ENCODE measurements at regions not wholly inside any gene's neighbourhood (a gene's known extent, or its start where the extent isn't known, plus 50 kb on each side); places are given as distances from the start of the nearest gene placed in this dataset.
A peak's percentile ranks its signal among the peaks of the same experiment; 100 is the strongest.
"Not testable (repeated sequence)": the region's sequence is repeated elsewhere in the genome, so short reads cannot be mapped to it uniquely, and the experiment has no call there.

GRCh38 chrY:19644889-19645638 lies 99.5 kb downstream of the KDM5D start:
- DNase-seq (ENCODE audit: low read depth) = no peak

GRCh38 chrY:19637651-19638347 lies 106.7 kb downstream of the KDM5D start:
- no peak for DNase-seq (ENCODE audit: low read depth)

- no peak for DNase-seq (ENCODE audit: low read depth)
Observed at GRCh38 chrY:19628926-19629325, 115.6 kb downstream of the KDM5D start.

GRCh38 chrY:19622392-19622791 lies 122.1 kb downstream of the KDM5D start:
- no peak for DNase-seq (ENCODE audit: low read depth)

GRCh38 chrY:19621756-19622155 lies 122.8 kb downstream of the KDM5D start:
- no peak for DNase-seq (ENCODE audit: low read depth)

- no peak for DNase-seq (ENCODE audit: low read depth)
Observed at GRCh38 chrY:19601113-19601512, 143.4 kb downstream of the KDM5D start.

GRCh38 chrY:19600711-19601110 lies 143.8 kb downstream of the KDM5D start:
- DNase-seq (ENCODE audit: low read depth) = peak; percentile 25

GRCh38 chrY:19590235-19590634 lies 154.3 kb downstream of the KDM5D start:
- DNase-seq (ENCODE audit: low read depth) = no peak

GRCh38 chrY:19589664-19590063 lies 154.9 kb downstream of the KDM5D start:
- no peak for DNase-seq (ENCODE audit: low read depth)

GRCh38 chrY:19587311-19587710 lies 157.2 kb downstream of the KDM5D start:
- DNase-seq (ENCODE audit: low read depth) = no peak

- DNase-seq (ENCODE audit: low read depth) = not testable (repeated sequence)
Observed at GRCh38 chrY:19580990-19581389, 163.5 kb downstream of the KDM5D start.

GRCh38 chrY:19578281-19578874 lies 166.1 kb downstream of the KDM5D start:
- DNase-seq (ENCODE audit: low read depth) = no peak

- no peak for DNase-seq (ENCODE audit: low read depth)
Observed at GRCh38 chrY:19577250-19577649, 167.3 kb downstream of the KDM5D start.

- DNase-seq (ENCODE audit: low read depth) = no peak
Observed at GRCh38 chrY:19574939-19575338, 169.6 kb downstream of the KDM5D start.

GRCh38 chrY:19573646-19574045 lies 170.9 kb downstream of the KDM5D start:
- no peak for DNase-seq (ENCODE audit: low read depth)

GRCh38 chrY:19570999-19571398 lies 173.5 kb downstream of the KDM5D start:
- no peak for DNase-seq (ENCODE audit: low read depth)

GRCh38 chrY:19567943-19568342 lies 176.6 kb downstream of the KDM5D start:
- DNase-seq (ENCODE audit: low read depth) = no peak

- peak; percentile 83 for DNase-seq (ENCODE audit: low read depth)
Observed at GRCh38 chrY:19567051-19567921, 177.2 kb downstream of the KDM5D start.

GRCh38 chrY:19559161-19559560 lies 185.4 kb downstream of the KDM5D start:
- peak; percentile 6 for DNase-seq (ENCODE audit: low read depth)

GRCh38 chrY:19549671-19550466 lies 194.7 kb downstream of the KDM5D start:
- no peak for DNase-seq (ENCODE audit: low read depth)

All from Daoy (cell line).